Body of pancreas (tissue), 4 donors: ENCODE measurements at regions not wholly inside any gene's neighbourhood (a gene's known extent, or its start where the extent isn't known, plus 50 kb on each side); places are given as distances from the start of the nearest gene placed in this dataset.

Experiments used
- ATAC-seq: fragments of 150-250 bp; one replicate; pipeline ENCODE4 v1.9.1; 2016
- DNase-seq, 4 donors: peaks; one replicate each; pipeline ENCODE4 v3.0.0-alpha.2; 2019
- H3K27ac ChIP-seq, 4 donors: fragments of 200-600 bp; sonication (generic); 1 replicate in 3 of 4; 2 replicates in 1 of 4; pipeline versions ENCODE4 v1.5.1 to v1.6.1; 2016 to 2019; ENCODE audit warnings: mild to moderate bottlenecking in 1 of 4, mixed read lengths in 1 of 4, moderate library complexity in 1 of 4
- H3K27me3 ChIP-seq, 2 donors: fragments of 200-600 bp; sonication (generic); one replicate each; pipeline ENCODE4 v1.6.0; 2016; ENCODE audit warnings: mild to moderate bottlenecking in 1 of 2
- H3K36me3 ChIP-seq, 2 donors: fragments of 200-600 bp; sonication (generic); replicated peaks in 1 of 2; 2 replicates each; pipeline ENCODE4 v1.5.1; 2016; ENCODE audit warnings: low read depth in 2 of 2; ENCODE audit not compliant: insufficient read depth in 1 of 2
- H3K4me1 ChIP-seq: fragments of 200-600 bp; sonication (generic); one replicate; pipeline ENCODE4 v1.6.0; 2016
- H3K4me3 ChIP-seq, 2 donors: fragments of 200-600 bp; sonication (generic); 1 replicate in 1 of 2; 2 replicates in 1 of 2; pipeline ENCODE4 v1.5.1; 2016 to 2019
- H3K9me3 ChIP-seq, 3 donors: fragments of 200-600 bp; sonication (generic); 1 replicate in 2 of 3; 2 replicates in 1 of 3; pipeline ENCODE4 v1.5.1; 2016
- CTCF ChIP-seq, 7 experiments: fragments of 450-650 bp in 4 of 7; fragments of 200-600 bp in 3 of 7; sonication (generic) in 3 of 7; IDR thresholded peaks; one replicate each; pipeline ENCODE4 v1.5.1; 2016 to 2019; ENCODE audit warnings: antibody characterized with exemption in 7 of 7
- POLR2A ChIP-seq, 3 donors: fragments of 450-650 bp; IDR thresholded peaks; one replicate each; pipeline ENCODE4 v1.6.1; 2016; ENCODE audit warnings: antibody characterized with exemption in 3 of 3, mild to moderate bottlenecking in 2 of 3
- WGBS, 2 donors: methylation state at CpG; one replicate each; pipeline ENCODE4 v1.1.5; 2017; 5-methylcytosine and 5-hydroxymethylcytosine counted together
- intact Hi-C: fragments of 100-400 bp; cut with DNase I; formaldehyde crosslinking; loops from one replicate; pipeline ENCODE4 v1.15.1; 2023

- Histone ChIP-seq H3K9me3 (no peaks in the 10 kb centered on the region), H3K36me3 (no peaks in the 10 kb centered on the region), H3K27me3 (no peaks in the 10 kb centered on the region), H3K27ac (no peak overlapping the region), H3K4me1 (peaks cover 10% of the 10 kb centered on the region), H3K4me3 (no peak overlapping the region)
- DNase-seq, result no peak
- 78 to 94% methylated on average over 1 of the region's 1 CpG for WGBS, 2 donors
- ATAC-seq, result no peak
- intact Hi-C loops, result no loop called here
- no peak for TF ChIP-seq POLR2A (IDR thresholded peaks at IDR 0.05)
- no peak for TF ChIP-seq CTCF (IDR thresholded peaks at IDR 0.05)
Observed at GRCh38 chr9:27653246-27653645, 80.0 kb upstream of the C9orf72 start.

- intact Hi-C loops, result no loop called here
- TF ChIP-seq CTCF (IDR thresholded peaks at IDR 0.05) (no peak), POLR2A (IDR thresholded peaks at IDR 0.05) (no peak)
Observed at GRCh38 chr9:27653957-27654356, 80.7 kb upstream of the C9orf72 start.

GRCh38 chr9:27654629-27655285 is 81.5 kb upstream of the C9orf72 start:
- ATAC-seq, result peak; percentile 98
- no peaks in the 10 kb centered on the region for H3K36me3 ChIP-seq
- no peaks in the 10 kb centered on the region for H3K27me3 ChIP-seq
- peaks cover 10% of the 10 kb centered on the region for H3K4me1 ChIP-seq
- peak overlapping the region; percentile 73 to 77 (median 74) for H3K27ac ChIP-seq
- DNase-seq, result peak; percentile 79 to 88 (median 80)
- intact Hi-C loops, result no loop called here
- no peaks in the 10 kb centered on the region for H3K9me3 ChIP-seq
- 51 to 52% methylated on average over 17 of the region's 17 CpGs for whole genome bisulfite sequencing, 2 donors
- peak; percentile 46 to 89 (median 81) for TF ChIP-seq POLR2A (IDR thresholded peaks at IDR 0.05)
- no peak for TF ChIP-seq CTCF (IDR thresholded peaks at IDR 0.05)
- H3K4me3 ChIP-seq, result no peak overlapping the region

More at GRCh38 chr9:27653957-27654356, 80.7 kb upstream of the C9orf72 start:
- Histone ChIP-seq H3K27me3 (no peaks in the 10 kb centered on the region), H3K9me3 (no peaks in the 10 kb centered on the region), H3K27ac (peak overlapping the region in 2 of 4 donors; percentile 75 to 77), H3K4me3 (no peak overlapping the region), H3K4me1 (peaks cover 10% of the 10 kb centered on the region), H3K36me3 (no peaks in the 10 kb centered on the region)
- 70 to 95% methylated on average over 3 of the region's 3 CpGs for WGBS, 2 donors
- ATAC-seq, result no peak
- DNase-seq, result no peak

DNA sequence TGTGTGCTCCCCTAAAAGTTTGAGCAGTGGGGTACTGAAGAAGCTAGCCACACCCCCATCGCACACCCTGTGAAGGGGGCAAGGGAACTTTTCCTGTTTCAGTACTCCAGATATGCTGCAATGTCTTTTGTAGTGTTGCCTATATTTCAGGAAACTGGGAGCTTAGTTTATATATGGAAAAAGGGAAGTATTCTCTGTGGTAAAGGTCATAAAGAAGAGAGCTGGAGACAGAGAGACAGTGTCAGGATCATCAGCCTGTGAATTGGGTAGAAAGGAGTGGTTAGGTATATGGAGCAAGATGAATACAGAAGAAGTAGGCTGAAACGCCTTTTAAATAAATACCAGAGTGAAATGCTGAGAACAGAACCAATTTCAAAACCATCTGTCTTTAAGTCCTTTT is 82.2 kb upstream of the C9orf72 start:
- WGBS, 2 donors, result 68 to 85% methylated on average over 2 of the region's 2 CpGs
- TF ChIP-seq POLR2A (IDR thresholded peaks at IDR 0.05), result no peak
- no peak for TF ChIP-seq CTCF (IDR thresholded peaks at IDR 0.05)
- intact Hi-C loops, result no loop called here
- no peak overlapping the region for H3K4me3 ChIP-seq
- peak overlapping the region; percentile 73 to 77 (median 74) for H3K27ac ChIP-seq
- H3K27me3 ChIP-seq, result no peaks in the 10 kb centered on the region
- DNase-seq (no peak), ATAC-seq (no peak)
- H3K9me3 ChIP-seq, result no peaks in the 10 kb centered on the region
- H3K36me3 ChIP-seq, result no peaks in the 10 kb centered on the region
- peaks cover 10% of the 10 kb centered on the region for H3K4me1 ChIP-seq

DNA sequence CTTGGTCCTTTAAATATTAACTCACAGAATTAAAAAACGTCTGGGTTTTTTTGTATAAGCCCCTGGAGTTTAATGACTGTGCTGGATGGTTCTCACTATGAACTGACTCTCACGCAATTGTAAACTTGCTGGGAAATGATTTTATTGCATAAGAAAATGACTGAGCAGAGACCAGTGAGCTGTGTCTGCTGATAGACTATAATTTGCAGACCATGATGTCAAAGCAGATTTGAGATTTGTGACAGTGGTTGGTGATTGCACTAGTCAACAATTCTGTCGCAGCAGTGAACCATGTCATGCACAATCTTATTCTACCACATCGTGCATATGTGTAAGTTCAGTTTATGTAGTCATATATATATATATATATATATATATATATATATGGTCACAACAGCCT is 85.7 kb upstream of the C9orf72 start:
- Histone ChIP-seq H3K27ac (no peak overlapping the region), H3K27me3 (no peaks in the 10 kb centered on the region), H3K4me3 (no peak overlapping the region), H3K4me1 (peaks cover 12% of the 10 kb centered on the region), H3K9me3 (no peaks in the 10 kb centered on the region), H3K36me3 (no peaks in the 10 kb centered on the region)
- DNase-seq, result no peak
- intact Hi-C loops, result no loop called here
- no peak for TF ChIP-seq POLR2A (IDR thresholded peaks at IDR 0.05)
- ATAC-seq, result no peak
- whole genome bisulfite sequencing, 2 donors, result 68 to 71% methylated on average over 4 of the region's 4 CpGs
